NB4 (cell line): ENCODE measurements at regions not wholly inside any gene's neighbourhood (a gene's known extent, or its start where the extent isn't known, plus 50 kb on each side); places are given as distances from the start of the nearest gene placed in this dataset.

Experiments
- DNase-seq: peaks from one replicate; pipeline ENCODE4 v3.0.0; 2010; ENCODE audit warnings: low read depth
- H3K4me3 ChIP-seq: one replicate; pipeline ENCODE4 v1.5.1; 2011; ENCODE audit warnings: mild to moderate bottlenecking, low read depth, low read length, moderate library complexity
- CTCF ChIP-seq: IDR thresholded peaks from one replicate; pipeline ENCODE4 v1.5.1; 2012; ENCODE audit warnings: low read depth, low read length
- MAX ChIP-seq: IDR thresholded peaks from 2 replicates; pipeline ENCODE4 v1.6.1; 2011; ENCODE audit warnings: low read depth, low read length
- MYC ChIP-seq: IDR thresholded peaks from 2 replicates; pipeline ENCODE4 v1.6.1; 2011; ENCODE audit warnings: low read depth, low read length
- POLR2A ChIP-seq: IDR thresholded peaks from 2 replicates; pipeline ENCODE4 v1.6.1; 2011; ENCODE audit warnings: mild to moderate bottlenecking; ENCODE audit not compliant: insufficient read length; ENCODE audit errors: extremely low read depth

- no peak overlapping the region for H3K4me3 ChIP-seq
- DNase-seq, result no peak
- TF ChIP-seq CTCF, result no peak
- TF ChIP-seq POLR2A, result no peak
- TF ChIP-seq MYC, result no peak
- no peak for TF ChIP-seq MAX
Observed at GRCh38 chr17:71458322-71458721, 662.5 kb upstream of the SOX9 start.

GRCh38 chr17:71460943-71461342, 659.9 kb upstream of the SOX9 start:
- peak; percentile 11 for DNase-seq
- no peak for TF ChIP-seq MAX
- peak; percentile 43 for TF ChIP-seq CTCF
- no peak overlapping the region for H3K4me3 ChIP-seq

GRCh38 chr17:71461498-71462169, 659.2 kb upstream of the SOX9 start:
- TF ChIP-seq POLR2A (no peak), CTCF (no peak), MAX (no peak), MYC (no peak)
- DNase-seq, result no peak
- H3K4me3 ChIP-seq, result no peak overlapping the region

- no peak overlapping the region for H3K4me3 ChIP-seq
- no peak for TF ChIP-seq MAX
- no peak for TF ChIP-seq CTCF
- TF ChIP-seq POLR2A, result no peak
- no peak for TF ChIP-seq MYC
- DNase-seq, result no peak
Observed at GRCh38 chr17:71464241-71464640, 656.6 kb upstream of the SOX9 start.

- H3K4me3 ChIP-seq, result no peak overlapping the region
- TF ChIP-seq POLR2A, result no peak
- TF ChIP-seq MAX, result no peak
- TF ChIP-seq CTCF, result no peak
- no peak for TF ChIP-seq MYC
- no peak for DNase-seq
Observed at GRCh38 chr17:71464751-71465150, 656.1 kb upstream of the SOX9 start.
